CD4-positive, alpha-beta T cell treated with Interleukin-15 for 1 hour (primary cell): ENCODE measurements at regions not wholly inside any gene's neighbourhood (a gene's known extent, or its start where the extent isn't known, plus 50 kb on each side); places are given as distances from the start of the nearest gene placed in this dataset.
A peak's percentile ranks its signal among the peaks of the same experiment; 100 is the strongest.
"Not testable (repeated sequence)": the region's sequence is repeated elsewhere in the genome, so short reads cannot be mapped to it uniquely, and the experiment has no call there.

Experiments
- DNase-seq: peaks from one replicate; pipeline ENCODE4 v3.0.0-alpha.2; 2020

DNA sequence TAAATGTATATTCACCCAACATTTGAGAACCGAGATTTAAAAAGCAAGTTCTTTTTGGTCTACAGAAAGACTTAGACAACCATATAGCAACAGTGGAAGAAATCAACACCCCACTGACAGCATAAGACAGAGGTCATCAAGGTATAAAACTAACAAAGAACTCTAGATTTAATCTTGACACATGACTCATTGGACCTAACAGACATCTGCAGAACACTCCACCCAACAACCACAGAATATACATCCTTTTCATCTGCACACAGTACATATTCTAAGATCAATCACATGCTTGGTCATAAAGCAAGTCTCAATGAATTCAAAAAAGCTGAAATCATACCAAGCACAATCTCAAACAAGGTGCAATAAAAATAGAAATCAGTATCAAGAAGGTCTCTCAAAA lies 65.8 kb downstream of the SPIN4 start:
- DNase-seq: no peak

DNA sequence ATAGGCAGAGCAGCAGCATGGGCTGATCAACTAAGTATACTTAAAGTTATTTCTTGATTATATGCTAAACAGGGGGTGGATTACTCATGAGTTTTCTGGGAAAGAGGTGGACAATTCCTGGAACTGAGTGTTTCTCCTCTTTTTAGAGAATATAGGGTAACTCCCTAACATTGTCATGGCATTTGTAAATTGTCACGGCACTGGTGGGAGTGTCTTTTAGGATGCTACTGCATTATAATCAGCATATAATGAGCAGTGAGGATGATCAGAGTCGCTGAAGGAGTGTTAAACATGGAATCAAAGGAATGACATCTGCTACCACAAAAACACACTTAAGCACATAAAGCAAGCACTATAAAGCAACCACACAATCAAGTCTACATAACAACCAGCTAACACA lies 66.5 kb downstream of the SPIN4 start:
- DNase-seq: no peak

DNA sequence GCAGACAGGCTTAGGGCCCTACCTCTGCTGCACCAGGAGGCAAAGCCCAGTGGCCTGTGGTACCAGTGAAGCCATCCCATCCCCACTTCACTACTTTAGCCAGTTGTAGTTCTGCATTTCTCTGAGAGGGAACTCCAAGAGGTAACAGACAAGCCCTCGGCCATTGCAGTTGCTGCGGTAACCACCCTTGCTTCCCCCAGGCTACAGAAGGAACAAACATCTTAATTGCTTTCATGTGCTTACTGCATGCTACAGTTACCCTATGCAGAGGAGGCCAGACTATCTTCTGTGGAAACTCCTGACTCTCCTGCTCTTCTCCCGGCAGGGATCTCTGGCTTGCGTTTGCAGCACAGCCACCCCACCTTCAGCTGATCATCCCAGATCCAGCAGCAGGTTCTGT lies 67.8 kb downstream of the SPIN4 start:
- no peak for DNase-seq

DNA sequence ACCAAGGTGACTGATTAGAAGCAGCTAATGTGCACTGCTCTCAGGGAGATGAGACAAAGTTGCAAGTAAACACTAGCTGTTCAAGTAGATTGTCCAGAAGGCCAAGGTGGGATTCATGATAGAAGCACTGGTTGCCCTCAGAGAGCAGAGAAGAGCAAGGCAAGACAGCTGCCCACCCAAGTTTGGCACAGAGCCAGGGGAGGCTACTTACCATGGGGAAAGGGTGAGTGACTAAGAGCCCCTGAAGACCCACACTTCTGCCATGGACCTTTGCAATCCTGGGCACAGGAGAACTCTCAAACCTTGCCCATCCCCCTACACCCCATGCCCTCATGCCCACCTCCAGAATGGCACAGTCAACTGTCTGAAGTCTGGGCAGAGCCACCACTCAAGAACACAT lies 68.3 kb downstream of the SPIN4 start:
- DNase-seq: no peak

DNA sequence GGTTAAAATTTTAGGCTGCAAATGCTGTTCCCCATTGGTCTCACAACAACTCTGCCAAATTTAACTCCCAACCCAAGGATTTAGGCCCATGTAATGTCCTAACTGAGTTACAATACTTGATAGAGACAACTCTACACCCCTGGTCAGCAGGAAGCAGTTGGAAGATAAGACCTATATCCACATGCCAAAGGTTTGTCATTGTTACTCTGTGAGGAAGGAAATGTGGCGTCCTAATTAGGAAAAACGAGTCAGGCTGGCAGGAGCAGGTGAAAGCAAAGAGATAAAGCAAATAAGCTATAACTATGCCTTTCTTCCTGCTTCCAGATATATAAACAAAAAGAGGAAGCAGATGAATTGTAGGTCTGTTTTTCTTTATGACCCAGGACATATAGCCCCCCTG lies 69.1 kb downstream of the SPIN4 start:
- DNase-seq: no peak

DNA sequence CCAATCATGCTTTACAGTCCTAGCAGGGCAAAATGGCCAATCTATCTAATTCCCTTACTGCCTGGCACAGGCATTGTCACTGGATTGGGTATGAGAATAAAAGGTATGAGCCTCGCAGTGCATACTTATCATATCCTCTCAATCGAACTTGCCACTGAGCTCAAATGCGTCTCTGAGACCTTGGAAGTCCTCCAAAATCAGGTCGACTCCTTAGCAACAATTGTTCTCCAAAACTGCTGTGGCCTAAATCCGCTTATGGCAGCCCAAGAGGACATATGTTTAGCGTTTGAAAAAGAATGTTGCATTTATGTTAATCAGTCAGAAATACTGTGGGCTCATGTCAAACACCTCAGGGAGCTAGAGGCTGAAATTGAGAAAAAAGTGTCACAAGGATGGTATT lies 69.7 kb downstream of the SPIN4 start:
- DNase-seq: no peak

DNA sequence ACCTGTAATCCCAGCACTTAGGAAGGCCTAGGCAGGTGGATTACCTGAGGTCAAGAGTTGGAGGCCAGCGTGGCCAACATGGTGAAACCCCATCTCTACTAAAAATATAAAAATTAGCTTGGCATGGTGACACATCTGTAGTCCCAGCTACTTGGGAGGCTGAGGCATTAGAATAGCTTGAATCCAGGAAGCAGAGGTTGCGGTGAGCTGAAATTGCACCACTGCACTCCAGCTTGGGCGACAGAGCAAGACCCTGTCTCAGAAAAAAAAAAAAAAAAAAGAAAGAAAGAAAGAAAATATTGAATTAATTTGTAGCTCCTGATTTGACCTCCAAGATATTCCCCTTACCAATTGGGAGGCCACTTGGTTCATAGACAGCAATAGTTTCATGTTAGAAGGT lies 73.7 kb downstream of the SPIN4 start:
- not testable (repeated sequence) for DNase-seq

DNA sequence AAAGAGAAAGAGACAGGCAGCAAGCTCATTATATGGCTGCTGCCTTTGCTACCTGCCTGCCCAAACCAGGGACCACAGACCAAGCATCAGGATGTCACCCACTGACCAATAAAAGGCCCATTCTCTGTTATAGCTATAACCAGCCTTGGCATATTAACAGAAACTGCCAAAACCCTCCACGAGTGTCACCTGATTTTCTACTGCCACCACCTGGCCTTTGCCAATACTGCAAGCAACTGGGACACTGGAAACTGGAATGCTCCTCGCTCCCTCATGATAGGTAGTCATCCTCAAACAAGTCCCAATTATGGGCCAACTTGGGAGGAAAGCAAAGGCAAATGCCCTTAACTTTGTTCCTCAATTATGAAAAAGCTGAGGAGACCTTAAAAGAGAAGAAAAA lies 76.0 kb downstream of the SPIN4 start:
- DNase-seq: no peak

DNA sequence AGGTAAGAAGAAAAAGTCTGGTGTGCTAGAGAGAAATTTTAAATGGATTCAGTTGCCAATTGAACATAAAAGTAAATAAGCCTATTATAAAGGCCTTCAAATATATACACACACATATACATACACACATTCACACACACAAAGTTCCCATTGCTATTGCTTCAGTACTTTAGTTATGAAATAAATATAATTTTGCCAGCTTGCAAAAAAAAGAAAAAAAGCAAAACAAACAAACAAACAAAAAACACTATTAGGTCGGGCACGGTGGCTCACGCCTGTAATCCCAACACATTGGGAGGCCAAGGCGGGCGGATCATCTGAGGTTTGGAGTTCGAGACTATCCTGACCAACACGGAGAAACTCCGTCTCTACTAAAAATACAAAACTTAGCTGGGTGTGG lies 80.3 kb downstream of the SPIN4 start:
- DNase-seq: no peak

DNA sequence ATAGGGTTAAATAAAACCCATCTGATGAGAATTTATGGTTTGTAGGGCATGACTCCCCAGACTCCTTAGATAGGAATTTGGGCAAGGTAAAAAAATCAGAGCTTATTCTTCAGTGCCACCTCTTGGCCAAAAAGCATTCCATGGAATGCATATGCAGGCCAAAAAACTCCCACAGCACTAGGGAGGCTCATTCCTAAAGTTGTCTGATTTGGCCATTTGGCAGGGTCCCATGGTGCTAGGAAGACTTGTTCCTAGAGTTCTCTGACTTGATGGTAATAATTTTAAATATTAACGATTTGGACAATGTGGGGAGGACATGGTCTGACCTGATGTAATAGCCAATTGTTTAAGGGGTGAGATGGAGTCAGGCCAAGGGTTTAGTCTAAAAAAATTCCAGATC lies 93.0 kb downstream of the SPIN4 start:
- no peak for DNase-seq

DNA sequence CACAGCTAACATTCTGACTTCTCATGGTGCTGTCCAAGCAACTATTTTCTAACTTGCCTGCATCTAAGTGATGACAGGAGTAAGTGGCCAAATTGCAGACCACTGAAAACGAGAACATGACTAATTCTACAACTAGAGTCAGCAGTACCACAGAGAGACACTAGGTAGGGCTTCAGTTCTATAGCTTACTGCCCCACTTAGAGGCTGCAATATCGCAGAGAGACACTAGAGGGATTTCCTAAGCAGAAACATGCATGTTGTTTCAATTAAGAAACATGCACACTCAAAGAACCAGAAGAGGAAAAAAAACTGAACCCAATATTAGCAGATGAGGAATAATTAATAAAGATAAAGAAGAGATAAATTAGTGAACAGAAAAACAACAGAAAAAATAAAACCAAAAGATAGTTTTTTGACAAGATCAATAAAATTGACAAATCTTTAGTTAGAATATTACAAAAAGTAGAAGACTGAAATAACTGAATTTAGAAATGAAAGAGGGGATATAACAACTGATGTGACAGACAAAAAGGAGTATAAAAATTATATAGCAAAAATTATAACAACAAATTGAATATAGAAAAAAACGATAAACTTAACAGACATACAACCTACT lies 100.8 kb downstream of the SPIN4 start:
- peak; percentile 29 for DNase-seq

DNA sequence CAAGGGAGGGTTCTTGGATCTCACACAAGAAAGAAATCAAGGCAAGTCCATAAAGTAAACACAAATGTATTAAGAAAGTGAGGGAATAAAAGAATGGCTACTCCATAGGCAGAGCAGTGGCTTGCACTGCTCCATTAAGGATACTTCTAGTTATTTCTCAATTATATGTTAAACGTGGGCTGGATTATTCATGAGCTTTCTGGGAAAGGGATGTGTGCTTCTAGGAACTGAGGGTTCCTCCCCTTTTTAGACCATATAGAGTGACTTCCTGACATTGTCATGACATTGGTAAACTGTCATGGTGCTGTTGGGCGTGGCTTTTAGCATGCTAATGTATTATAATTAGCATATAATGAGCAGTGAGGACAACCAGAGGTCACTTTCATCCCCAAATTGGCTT lies 108.4 kb downstream of the SPIN4 start:
- not testable (repeated sequence) for DNase-seq

DNA sequence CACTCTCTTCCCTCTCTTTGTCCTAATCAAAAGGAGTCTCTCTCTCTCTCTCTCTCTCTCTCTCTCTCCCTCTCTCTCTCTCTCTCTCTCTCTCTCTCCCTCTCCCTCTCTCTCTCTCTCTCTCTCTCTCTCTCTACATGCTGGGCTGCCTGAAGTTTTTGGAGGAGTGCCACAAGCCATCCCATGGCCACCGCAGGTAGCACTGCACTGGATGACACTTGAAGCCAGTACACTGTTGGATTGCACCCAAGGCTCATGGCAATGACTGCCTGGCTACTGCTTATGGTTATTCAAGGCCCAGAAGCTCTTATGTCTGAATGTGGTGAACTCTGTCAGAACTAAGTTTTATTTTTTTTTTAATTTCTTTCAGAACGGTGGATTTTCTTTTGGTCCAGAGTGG lies 115.2 kb downstream of the SPIN4 start:
- not testable (repeated sequence) for DNase-seq

DNA sequence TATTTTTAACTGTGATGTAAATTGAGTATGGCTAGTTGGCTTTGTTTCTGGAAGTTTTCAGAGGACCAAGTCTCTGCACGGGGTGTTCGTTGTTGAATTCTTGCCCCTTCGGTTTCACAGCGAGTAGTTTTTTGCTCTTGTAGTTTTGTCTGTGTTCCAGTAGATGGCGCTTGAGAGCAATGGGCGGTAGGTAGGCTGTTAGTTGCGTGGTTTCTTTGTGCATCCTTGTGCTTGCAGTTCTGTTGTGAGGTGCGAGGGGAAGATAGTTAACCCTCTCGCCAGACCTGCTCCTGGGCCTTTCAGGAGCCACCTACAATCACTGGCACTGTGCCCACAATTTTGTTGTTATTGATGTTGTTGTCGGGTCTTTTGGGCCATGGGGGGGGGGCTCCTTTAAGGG lies 118.1 kb downstream of the SPIN4 start:
- not testable (repeated sequence) for DNase-seq

DNA sequence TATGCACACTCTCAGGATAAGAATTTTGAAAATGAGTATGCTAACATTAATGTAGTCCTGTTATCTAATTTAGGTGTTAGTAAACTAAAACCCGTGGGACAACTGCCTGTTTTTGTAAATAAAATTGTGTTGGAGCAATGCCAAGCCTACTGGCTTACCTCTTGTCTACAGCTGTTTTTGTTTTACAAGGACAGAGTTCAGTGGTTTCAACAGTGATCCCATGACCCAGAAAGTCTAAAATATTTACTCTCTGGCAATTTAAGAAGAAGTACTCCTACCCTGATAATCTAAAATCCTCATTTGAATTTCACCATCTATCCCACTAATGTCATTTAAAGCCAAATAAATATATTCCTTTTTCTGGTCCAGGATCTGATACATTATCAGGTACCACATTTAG lies 132.9 kb downstream of the SPIN4 start:
- not testable (repeated sequence) for DNase-seq

DNA sequence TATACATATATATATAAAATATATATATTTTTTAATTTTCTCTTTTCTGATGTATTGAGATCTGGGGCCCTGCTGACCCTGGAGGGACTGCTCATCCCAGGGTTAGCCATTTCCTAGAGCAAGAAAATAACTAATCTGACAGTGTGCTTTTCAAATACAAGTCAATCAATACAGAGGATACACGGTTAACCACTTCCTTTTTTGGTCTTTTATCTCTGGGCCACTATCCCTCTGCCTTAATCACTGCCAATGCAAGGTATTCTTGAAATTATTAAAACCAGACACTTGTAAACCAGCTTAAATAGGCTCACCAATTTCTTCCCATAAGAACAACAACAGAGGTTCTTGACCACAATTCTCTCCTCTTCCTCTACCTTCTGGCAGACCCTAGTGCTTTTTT lies 133.6 kb downstream of the SPIN4 start:
- not testable (repeated sequence) for DNase-seq

DNA sequence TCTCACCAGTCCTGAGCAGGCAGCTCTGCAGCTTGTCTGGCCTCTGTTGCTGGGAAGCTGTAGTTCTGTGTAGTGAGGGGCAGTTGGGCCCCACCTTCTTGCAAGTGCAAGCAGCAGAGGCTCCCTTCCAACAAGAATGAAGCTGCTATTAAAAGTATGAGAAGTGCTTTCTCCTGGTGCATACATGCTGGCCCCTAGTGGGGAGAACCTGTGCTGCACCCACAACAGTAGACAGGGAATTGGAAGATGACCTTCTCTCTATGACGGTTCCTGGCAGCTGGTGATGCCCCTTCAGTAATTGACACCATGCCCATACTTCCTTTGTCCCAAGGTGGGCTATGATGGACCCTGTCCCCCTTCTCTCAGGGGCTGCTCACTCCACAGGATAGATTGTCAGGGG lies 141.5 kb downstream of the SPIN4 start:
- not testable (repeated sequence) for DNase-seq

DNA sequence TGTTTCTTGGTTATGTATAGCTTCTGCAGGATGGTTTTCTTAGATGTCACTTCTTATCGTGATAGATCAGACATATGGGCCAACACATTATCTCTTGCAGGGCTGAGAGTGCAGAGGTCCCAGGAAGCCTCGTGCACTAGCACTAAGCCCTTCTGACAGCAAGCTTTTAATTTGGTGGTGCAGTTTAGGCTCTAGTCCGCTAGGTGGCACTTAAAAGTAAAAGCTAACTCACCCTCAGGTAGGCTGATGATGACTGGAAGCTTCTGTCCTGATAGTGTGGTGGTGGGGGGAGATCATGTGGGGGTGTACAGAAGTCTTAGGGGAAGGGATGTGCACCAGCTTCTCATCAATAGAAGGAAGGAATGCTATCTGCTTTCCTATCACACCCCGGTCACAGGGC lies 142.0 kb downstream of the SPIN4 start:
- not testable (repeated sequence) for DNase-seq

DNA sequence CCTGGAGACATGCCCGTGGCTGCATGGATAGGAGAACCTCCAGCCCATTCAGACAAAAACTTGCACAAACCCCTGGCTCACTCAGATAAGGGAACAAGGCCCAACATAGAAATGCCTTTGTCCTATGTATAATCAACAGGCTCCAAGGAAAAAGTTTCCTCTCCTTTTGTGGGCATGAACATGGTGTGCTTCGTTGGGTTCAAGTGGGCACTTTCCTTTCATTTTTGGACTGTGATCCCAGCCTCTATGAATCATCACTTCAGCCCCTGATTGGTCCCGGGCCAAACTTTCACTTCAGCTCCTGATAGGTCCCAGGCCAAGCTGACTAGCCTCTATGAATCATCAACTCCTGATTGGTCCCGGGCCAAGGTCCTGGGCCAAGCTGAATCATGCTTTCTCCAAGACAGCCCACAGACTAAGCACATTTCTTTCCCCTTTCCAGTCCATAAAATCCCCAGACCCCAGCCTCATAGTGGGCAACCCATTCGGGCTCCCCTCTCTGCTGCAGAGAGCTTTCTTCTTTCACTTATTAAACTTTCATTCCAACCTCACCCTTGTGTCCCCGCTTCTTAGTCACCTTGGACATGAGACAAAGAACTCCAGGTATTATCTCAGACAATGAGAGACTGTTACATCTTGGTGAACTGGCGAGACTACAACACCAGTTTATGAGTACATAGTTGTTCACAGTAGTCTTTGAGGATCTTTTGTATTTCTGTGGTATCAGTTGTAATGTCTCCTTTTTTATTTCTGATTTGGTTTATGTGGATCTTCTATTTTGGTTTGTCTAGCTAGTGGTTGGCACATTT lies 146.7 kb downstream of the SPIN4 start:
- not testable (repeated sequence) for DNase-seq

DNA sequence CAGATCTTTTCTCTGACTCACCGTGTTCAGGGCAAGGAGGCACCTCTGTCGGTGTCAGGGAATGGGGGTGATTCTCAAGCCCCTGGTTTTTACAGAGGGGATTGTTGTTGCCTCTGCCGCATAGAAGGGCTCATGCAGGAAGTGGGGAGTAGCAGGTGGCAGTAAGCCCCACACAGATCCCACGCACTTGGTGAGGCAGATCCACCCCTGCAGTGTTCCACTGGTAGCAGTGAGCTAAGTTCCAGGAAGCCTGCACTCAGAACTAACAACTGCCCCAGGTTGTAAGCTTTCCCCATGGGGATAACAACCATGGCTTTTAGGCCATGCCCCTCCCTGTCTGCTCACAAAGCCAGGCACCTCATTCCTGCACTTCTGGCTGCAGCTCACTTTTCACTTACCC lies 149.1 kb downstream of the SPIN4 start:
- DNase-seq: not testable (repeated sequence)

DNA sequence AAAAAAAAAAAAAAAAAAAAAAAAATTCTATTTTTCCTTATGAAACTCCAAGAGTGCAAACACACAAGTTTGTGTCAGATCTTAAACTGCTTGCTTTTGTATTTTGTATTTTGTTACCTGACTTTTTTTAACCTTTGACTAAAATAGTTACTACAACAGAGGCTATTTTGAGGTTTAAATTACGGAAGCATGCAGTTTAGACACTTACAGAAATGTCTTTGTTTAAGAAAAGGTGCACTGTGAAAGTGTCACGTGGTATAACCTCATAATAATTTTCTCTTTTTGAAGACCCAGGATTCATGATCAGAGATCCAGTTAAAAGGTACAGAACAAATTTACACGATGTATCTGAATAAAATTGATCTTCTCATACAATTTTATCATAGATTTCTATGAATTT lies 152.4 kb downstream of the SPIN4 start:
- DNase-seq: not testable (repeated sequence)

DNA sequence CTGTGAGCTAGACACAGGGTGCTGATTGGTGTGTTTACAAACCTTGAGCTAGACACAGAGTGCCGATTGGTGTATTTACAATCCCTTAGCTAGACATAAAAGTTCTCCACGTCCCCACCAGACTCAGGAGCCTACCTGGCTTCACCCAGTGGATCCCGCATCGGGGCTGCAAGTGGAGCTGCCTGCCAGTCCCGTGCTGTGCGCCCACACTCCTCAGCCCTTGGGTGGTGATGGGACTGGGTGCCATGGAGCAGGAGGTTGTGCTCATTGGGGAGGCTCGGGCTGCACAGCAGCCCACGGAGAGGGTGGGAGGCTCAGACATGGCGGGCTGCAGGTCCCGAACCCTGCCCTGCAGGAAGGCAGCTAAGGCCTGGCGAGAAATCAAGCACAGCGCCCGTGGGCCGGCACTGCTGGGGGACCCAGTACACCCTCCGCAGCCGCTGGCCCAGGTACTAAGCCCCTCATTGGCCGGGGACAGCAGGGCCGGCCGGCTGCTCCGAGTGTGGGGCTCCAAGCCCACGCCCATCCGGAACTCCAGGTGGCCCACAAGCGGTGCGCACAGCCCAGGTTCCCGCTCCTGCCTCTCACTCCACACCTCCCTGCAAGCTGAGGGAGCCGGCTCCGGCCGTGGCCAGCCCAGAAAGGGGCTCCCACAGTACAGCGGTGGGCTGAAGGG lies 158.6 kb downstream of the SPIN4 start:
- peak; percentile 13 for DNase-seq

DNA sequence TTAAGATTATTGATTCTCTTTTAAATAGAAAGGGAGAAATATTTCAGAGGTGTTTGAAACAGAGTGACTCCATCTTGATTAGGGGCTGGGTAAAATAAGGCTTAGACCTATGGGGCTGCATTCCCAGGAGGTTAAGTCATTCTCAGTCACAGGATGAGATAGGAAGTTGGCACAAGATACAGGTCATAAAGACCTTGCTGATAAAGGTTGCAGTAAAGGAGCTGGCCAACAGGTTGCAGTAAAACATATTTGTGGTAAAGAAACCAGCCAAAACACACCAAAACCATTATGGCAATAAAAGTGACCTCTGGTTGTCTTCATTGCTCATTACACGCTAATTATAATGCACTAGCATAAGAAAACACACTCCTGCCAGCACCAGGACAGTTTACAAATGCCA lies 165.0 kb downstream of the SPIN4 start:
- no peak for DNase-seq

DNA sequence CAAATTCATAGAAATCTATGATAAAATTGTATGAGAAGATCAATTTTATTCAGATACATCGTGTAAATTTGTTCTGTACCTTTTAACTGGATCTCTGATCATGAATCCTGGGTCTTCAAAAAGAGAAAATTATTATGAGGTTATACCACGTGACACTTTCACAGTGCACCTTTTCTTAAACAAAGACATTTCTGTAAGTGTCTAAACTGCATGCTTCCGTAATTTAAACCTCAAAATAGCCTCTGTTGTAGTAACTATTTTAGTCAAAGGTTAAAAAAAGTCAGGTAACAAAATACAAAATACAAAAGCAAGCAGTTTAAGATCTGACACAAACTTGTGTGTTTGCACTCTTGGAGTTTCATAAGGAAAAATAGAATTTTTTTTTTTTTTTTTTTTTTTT lies 171.3 kb downstream of the SPIN4 start:
- DNase-seq: not testable (repeated sequence)
